GM12878 (cell line): ENCODE measurements at regions not wholly inside any gene's neighbourhood (a gene's known extent, or its start where the extent isn't known, plus 50 kb on each side); places are given as distances from the start of the nearest gene placed in this dataset.

Experiments
- ATAC-seq: fragments of 200-7000 bp; cut with Tn5 transposase; 3 replicates; pipeline ENCODE4 v1.9.1; 2020; ENCODE audit warnings: mild to moderate bottlenecking, moderate library complexity
- BruUV-seq: library from RNA; stranded (reverse); fragments of 400-500 nt; replicated peaks from 2 replicates; lab custom pipeline; 2021; lab: Mats Ljungman, UMichigan
- CTCF ChIA-PET: fragments of 300-600 bp; sonication (Branson Sonifier 250); formaldehyde crosslinking; extraction: SDS; loops from one replicate; lab custom pipeline; 2021; ENCODE audit warnings: inconsistent platforms; lab: Yijun Ruan, JAX
- POLR2A ChIA-PET: fragments of 350-600 bp; formaldehyde crosslinking; extraction: SDS; loops from one replicate; lab custom pipeline; 2021; ENCODE audit warnings: inconsistent platforms; lab: Charles Lee
- RAD21 ChIA-PET: fragments of 300-600 bp; sonication (Branson Sonifier 250); formaldehyde crosslinking; loops from one replicate; lab custom pipeline; 2023; ENCODE audit warnings: antibody characterized with exemption; ENCODE audit not compliant: unreplicated experiment; lab: Charles Lee
- SMC1A ChIA-PET: fragments of 300-600 bp; sonication (Branson Sonifier 250); formaldehyde crosslinking; loops from one replicate; lab custom pipeline; 2023; ENCODE audit not compliant: unreplicated experiment, uncharacterized antibody; lab: Charles Lee
- DNase-seq: peaks from one replicate; pipeline ENCODE4 v3.0.0-alpha.2; 2011; ENCODE audit warnings: low read depth, low spot score
- FAIRE-seq: peaks from 3 replicates; lab custom pipeline; 2011; peaks lifted over from hg19 to GRCh38; lab: Jason Lieb, UNC
- H2AFZ ChIP-seq: 2 replicates; pipeline ENCODE4 v1.6.0; 2011; ENCODE audit warnings: low read depth, low read length, control low read depth; ENCODE audit not compliant: control insufficient read depth
- H3K27ac ChIP-seq: 2 replicates; pipeline ENCODE4 v1.5.1; 2011; ENCODE audit warnings: control low read depth; ENCODE audit not compliant: control insufficient read depth, insufficient read depth
- H3K27me3 ChIP-seq, 2 experiments: replicated peaks in 1 of 2; 2 replicates each; pipeline versions ENCODE4 v1.6.0 to v1.6.1; 2011; ENCODE audit warnings: low read length in 1 of 2; ENCODE audit not compliant: control insufficient read depth in 2 of 2, insufficient read depth in 2 of 2
- H3K36me3 ChIP-seq, 2 experiments: 2 replicates each; pipeline ENCODE4 v1.5.1; 2011; ENCODE audit warnings: low read length in 1 of 2; ENCODE audit not compliant: control insufficient read depth in 2 of 2, insufficient read depth in 2 of 2
- H3K4me1 ChIP-seq: 2 replicates; pipeline ENCODE4 v1.6.1; 2011; ENCODE audit warnings: mild to moderate bottlenecking, low read length, moderate library complexity, mixed read lengths; ENCODE audit not compliant: control insufficient read depth, insufficient read depth
- H3K4me2 ChIP-seq: 2 replicates; pipeline ENCODE4 v1.6.0; 2011; ENCODE audit warnings: control low read depth; ENCODE audit not compliant: control insufficient read depth, insufficient read depth
- H3K4me3 ChIP-seq: fragments of 200-600 bp; sonication (generic); 2 replicates; pipeline ENCODE4 v1.5.1; 2016
- H3K79me2 ChIP-seq: 2 replicates; pipeline ENCODE4 v1.6.0; 2011; ENCODE audit warnings: low read length; ENCODE audit not compliant: control insufficient read depth, insufficient read depth
- H3K9ac ChIP-seq: 2 replicates; pipeline ENCODE4 v1.8.0; 2011; ENCODE audit warnings: low read length, control low read depth, mixed read lengths; ENCODE audit not compliant: control insufficient read depth, insufficient read depth
- H3K9me3 ChIP-seq: replicated peaks from 3 replicates; pipeline ENCODE4 v1.5.1; 2011; ENCODE audit warnings: mild to moderate bottlenecking, low read length; ENCODE audit not compliant: control insufficient read depth, insufficient read depth
- H4K20me1 ChIP-seq: 2 replicates; pipeline ENCODE4 v1.6.0; 2011; ENCODE audit not compliant: control insufficient read depth, insufficient read depth
- CEBPB ChIP-seq, 2 experiments: fragments of 150-350 bp in 1 of 2; IDR thresholded peaks; 2 replicates each; pipeline ENCODE4 v1.6.1; 2012 to 2014; ENCODE audit warnings: low read depth in 2 of 2, low read length in 2 of 2, borderline replicate concordance in 1 of 2, inconsistent platforms in 1 of 2
- EGR1 ChIP-seq, 2 experiments: IDR thresholded peaks; 1 replicate in 1 of 2; 2 replicates in 1 of 2; pipeline ENCODE4 v1.6.1; 2011 to 2012; ENCODE audit warnings: low read depth in 2 of 2, low read length in 2 of 2, borderline replicate concordance in 1 of 2, mild to moderate bottlenecking in 1 of 2, moderate library complexity in 1 of 2
- ETV6 ChIP-seq, 2 experiments: fragments of 450-650 bp in 1 of 2; IDR thresholded peaks in 1 of 2; conservative IDR thresholded peaks in 1 of 2; 2 replicates each; pipeline ENCODE4 v1.6.1; 2014; ENCODE audit warnings: antibody characterized with exemption in 1 of 2, borderline replicate concordance in 1 of 2, low read depth in 1 of 2, mild to moderate bottlenecking in 1 of 2, moderate library complexity in 1 of 2
- GATAD2B ChIP-seq: fragments of 450-650 bp; conservative IDR thresholded peaks from 2 replicates; pipeline ENCODE4 v1.6.1; 2017; ENCODE audit warnings: low read depth, mild to moderate bottlenecking, moderate library complexity
- RFX5 ChIP-seq: IDR thresholded peaks from 2 replicates; pipeline ENCODE4 v1.6.1; 2011; ENCODE audit warnings: low read depth, low read length, improper control_type of control experiment
- SMAD1 ChIP-seq: fragments of 450-650 bp; IDR thresholded peaks from 2 replicates; pipeline ENCODE4 v1.6.1; 2018; ENCODE audit warnings: mild to moderate bottlenecking, low read depth; ENCODE audit not compliant: partially characterized antibody
- SREBF2 ChIP-seq: IDR thresholded peaks from 2 replicates; pipeline ENCODE4 v1.6.1; 2012; ENCODE audit warnings: mild to moderate bottlenecking, low read length
- ZBTB11 ChIP-seq: fragments of 450-650 bp; formaldehyde crosslinking; IDR thresholded peaks from 2 replicates; pipeline ENCODE4 v1.5.0; 2022; ENCODE audit warnings: mild to moderate bottlenecking, missing genetic modification characterization
- ZNF384 ChIP-seq: IDR thresholded peaks from 2 replicates; pipeline ENCODE4 v1.6.1; 2012; ENCODE audit warnings: low read depth, mild to moderate bottlenecking, low read length, improper control_type of control experiment, borderline replicate concordance
- WGBS: methylation state at CpG from one replicate; pipeline ENCODE4 v1.1.6; 2016; ENCODE audit warnings: low lambda C conversion rate; ENCODE audit not compliant: insufficient replicate concordance, insufficient coverage; ENCODE audit errors: missing lambda C conversion rate; 5-methylcytosine and 5-hydroxymethylcytosine counted together
- in situ Hi-C: fragments of 300-500 bp; cut with MboI; formaldehyde crosslinking; loops from 9 replicates; pipeline ENCODE4 v1.14.3; 2018; ENCODE audit warnings: mixed read lengths
- intact Hi-C: fragments of 100-400 bp; cut with micrococcal nuclease; formaldehyde crosslinking; loops from one replicate; pipeline ENCODE4 v1.14.2; 2022; ENCODE audit not compliant: unreplicated experiment
- TF ChIP-seq, protein P1 (sequence below): IDR thresholded peaks from 2 replicates; pipeline ENCODE4 v1.6.1; 2012; ENCODE audit warnings: improper control_type of control experiment, low read depth, low read length; ENCODE audit not compliant: insufficient replicate concordance
- TF ChIP-seq, protein P2 (sequence below), 3 experiments: IDR thresholded peaks in 2 of 3; conservative IDR thresholded peaks in 1 of 3; 2 replicates each; pipeline ENCODE4 v1.5.1; 2011; ENCODE audit warnings: low read depth in 3 of 3, low read length in 3 of 3, mild to moderate bottlenecking in 3 of 3, control low read depth in 2 of 3, moderate library complexity in 2 of 3, inconsistent platforms in 1 of 3, mixed read lengths in 1 of 3; ENCODE audit not compliant: control insufficient read depth in 2 of 3, insufficient read depth in 1 of 3; ENCODE audit errors: extremely low read depth in 1 of 3
- TF ChIP-seq, protein P3 (sequence below): IDR thresholded peaks from 2 replicates; pipeline ENCODE4 v1.6.1; 2011; ENCODE audit warnings: low read depth, low read length, improper control_type of control experiment, borderline replicate concordance

- RAD21 ChIA-PET, result no interaction called here
- TF ChIP-seq CEBPB (IDR thresholded peaks at IDR 0.05; ENCODE audit: borderline replicate concordance in 1 of 2, low read depth in 2 of 2, low read length in 2 of 2) (no peak), SREBF2 (no peak), RFX5 (no peak), GATAD2B (no peak), SMAD1 (no peak), EGR1 (IDR thresholded peaks at IDR 0.05; ENCODE audit: borderline replicate concordance in 1 of 2, low read depth in 2 of 2, low read length in 2 of 2) (no peak), ZNF384 (no peak), ETV6 (conservative IDR thresholded peaks at IDR 0.05 in 1 of 2, IDR thresholded peaks at IDR 0.05 in 1 of 2; ENCODE audit: borderline replicate concordance in 1 of 2, low read depth in 1 of 2) (no peak), ZBTB11 (no peak)
- TF ChIP-seq, protein P1, sequence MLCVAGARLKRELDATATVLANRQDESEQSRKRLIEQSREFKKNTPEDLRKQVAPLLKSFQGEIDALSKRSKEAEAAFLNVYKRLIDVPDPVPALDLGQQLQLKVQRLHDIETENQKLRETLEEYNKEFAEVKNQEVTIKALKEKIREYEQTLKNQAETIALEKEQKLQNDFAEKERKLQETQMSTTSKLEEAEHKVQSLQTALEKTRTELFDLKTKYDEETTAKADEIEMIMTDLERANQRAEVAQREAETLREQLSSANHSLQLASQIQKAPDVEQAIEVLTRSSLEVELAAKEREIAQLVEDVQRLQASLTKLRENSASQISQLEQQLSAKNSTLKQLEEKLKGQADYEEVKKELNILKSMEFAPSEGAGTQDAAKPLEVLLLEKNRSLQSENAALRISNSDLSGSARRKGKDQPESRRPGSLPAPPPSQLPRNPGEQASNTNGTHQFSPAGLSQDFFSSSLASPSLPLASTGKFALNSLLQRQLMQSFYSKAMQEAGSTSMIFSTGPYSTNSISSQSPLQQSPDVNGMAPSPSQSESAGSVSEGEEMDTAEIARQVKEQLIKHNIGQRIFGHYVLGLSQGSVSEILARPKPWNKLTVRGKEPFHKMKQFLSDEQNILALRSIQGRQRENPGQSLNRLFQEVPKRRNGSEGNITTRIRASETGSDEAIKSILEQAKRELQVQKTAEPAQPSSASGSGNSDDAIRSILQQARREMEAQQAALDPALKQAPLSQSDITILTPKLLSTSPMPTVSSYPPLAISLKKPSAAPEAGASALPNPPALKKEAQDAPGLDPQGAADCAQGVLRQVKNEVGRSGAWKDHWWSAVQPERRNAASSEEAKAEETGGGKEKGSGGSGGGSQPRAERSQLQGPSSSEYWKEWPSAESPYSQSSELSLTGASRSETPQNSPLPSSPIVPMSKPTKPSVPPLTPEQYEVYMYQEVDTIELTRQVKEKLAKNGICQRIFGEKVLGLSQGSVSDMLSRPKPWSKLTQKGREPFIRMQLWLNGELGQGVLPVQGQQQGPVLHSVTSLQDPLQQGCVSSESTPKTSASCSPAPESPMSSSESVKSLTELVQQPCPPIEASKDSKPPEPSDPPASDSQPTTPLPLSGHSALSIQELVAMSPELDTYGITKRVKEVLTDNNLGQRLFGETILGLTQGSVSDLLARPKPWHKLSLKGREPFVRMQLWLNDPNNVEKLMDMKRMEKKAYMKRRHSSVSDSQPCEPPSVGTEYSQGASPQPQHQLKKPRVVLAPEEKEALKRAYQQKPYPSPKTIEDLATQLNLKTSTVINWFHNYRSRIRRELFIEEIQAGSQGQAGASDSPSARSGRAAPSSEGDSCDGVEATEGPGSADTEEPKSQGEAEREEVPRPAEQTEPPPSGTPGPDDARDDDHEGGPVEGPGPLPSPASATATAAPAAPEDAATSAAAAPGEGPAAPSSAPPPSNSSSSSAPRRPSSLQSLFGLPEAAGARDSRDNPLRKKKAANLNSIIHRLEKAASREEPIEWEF, result no peak
- TF ChIP-seq, protein P2, sequence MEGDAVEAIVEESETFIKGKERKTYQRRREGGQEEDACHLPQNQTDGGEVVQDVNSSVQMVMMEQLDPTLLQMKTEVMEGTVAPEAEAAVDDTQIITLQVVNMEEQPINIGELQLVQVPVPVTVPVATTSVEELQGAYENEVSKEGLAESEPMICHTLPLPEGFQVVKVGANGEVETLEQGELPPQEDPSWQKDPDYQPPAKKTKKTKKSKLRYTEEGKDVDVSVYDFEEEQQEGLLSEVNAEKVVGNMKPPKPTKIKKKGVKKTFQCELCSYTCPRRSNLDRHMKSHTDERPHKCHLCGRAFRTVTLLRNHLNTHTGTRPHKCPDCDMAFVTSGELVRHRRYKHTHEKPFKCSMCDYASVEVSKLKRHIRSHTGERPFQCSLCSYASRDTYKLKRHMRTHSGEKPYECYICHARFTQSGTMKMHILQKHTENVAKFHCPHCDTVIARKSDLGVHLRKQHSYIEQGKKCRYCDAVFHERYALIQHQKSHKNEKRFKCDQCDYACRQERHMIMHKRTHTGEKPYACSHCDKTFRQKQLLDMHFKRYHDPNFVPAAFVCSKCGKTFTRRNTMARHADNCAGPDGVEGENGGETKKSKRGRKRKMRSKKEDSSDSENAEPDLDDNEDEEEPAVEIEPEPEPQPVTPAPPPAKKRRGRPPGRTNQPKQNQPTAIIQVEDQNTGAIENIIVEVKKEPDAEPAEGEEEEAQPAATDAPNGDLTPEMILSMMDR (IDR thresholded peaks at IDR 0.05 in 2 of 3, conservative IDR thresholded peaks at IDR 0.05 in 1 of 3; ENCODE audit: control insufficient read depth in 2 of 3, extremely low read depth in 1 of 3, insufficient read depth in 1 of 3, low read depth in 3 of 3, low read length in 3 of 3), result no peak
- TF ChIP-seq, protein P3, sequence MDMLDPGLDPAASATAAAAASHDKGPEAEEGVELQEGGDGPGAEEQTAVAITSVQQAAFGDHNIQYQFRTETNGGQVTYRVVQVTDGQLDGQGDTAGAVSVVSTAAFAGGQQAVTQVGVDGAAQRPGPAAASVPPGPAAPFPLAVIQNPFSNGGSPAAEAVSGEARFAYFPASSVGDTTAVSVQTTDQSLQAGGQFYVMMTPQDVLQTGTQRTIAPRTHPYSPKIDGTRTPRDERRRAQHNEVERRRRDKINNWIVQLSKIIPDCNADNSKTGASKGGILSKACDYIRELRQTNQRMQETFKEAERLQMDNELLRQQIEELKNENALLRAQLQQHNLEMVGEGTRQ, result no peak
- TF ChIP-seq, all 136 proteins: peak for 0
- in situ Hi-C loops, result no loop called here
- no peaks in the 10 kb centered on the region for H3K27me3 ChIP-seq
- FAIRE-seq (no peak), DNase-seq (no peak), ATAC-seq (no peak)
- H4K20me1 ChIP-seq, result no peaks in the 10 kb centered on the region
- intact Hi-C loops, result no loop called here
- no TSS peak for BruUV-seq
- H2AFZ ChIP-seq, result no peak overlapping the region
- no peak overlapping the region for H3K9ac ChIP-seq
- no peaks in the 10 kb centered on the region for H3K36me3 ChIP-seq
- no peaks in the 10 kb centered on the region; the same call in 2 of the 3 replicates for H3K9me3 ChIP-seq
- no peaks in the 10 kb centered on the region for H3K4me1 ChIP-seq
- ChIA-PET SMC1A (no interaction called here), POLR2A (no interaction called here), CTCF (no interaction called here)
- H3K27ac ChIP-seq, result no peak overlapping the region
- H3K79me2 ChIP-seq, result no peaks in the 10 kb centered on the region
- 12% methylated on average over 5 of the region's 5 CpGs for WGBS
- H3K4me2 ChIP-seq, result no peak overlapping the region
- H3K4me3 ChIP-seq, result no peak overlapping the region
Observed at GRCh38 chr10:113476673-113477072, 76.2 kb upstream of the HABP2 start.
